Esophagus squamous epithelium (tissue), 5 donors: ENCODE measurements at regions not wholly inside any gene's neighbourhood (a gene's known extent, or its start where the extent isn't known, plus 50 kb on each side); places are given as distances from the start of the nearest gene placed in this dataset.

Experiments
- DNase-seq: peaks from one replicate; lab custom pipeline; 2025; lab: John Stamatoyannopoulos, UW
- H3K27ac ChIP-seq, 4 donors: fragments of 200-600 bp; sonication (generic); one replicate each; pipeline ENCODE4 v1.5.1; 2016 to 2019; ENCODE audit warnings: mild to moderate bottlenecking in 1 of 4
- H3K27me3 ChIP-seq, 4 donors: fragments of 200-600 bp; sonication (generic); 1 replicate in 3 of 4; 2 replicates in 1 of 4; pipeline versions ENCODE4 v1.5.1 to v1.6.0; 2017 to 2021; ENCODE audit warnings: antibody characterized with exemption in 1 of 4
- H3K36me3 ChIP-seq, 3 donors: fragments of 200-600 bp; sonication (generic); one replicate each; pipeline ENCODE4 v1.5.1; 2016 to 2019
- H3K4me1 ChIP-seq, 3 donors: fragments of 200-600 bp; sonication (generic); one replicate each; pipeline ENCODE4 v1.5.1; 2017 to 2019
- H3K4me3 ChIP-seq, 4 donors: fragments of 200-600 bp; sonication (generic); 1 replicate in 3 of 4; 2 replicates in 1 of 4; pipeline ENCODE4 v1.5.1; 2016 to 2019; ENCODE audit warnings: mild to moderate bottlenecking in 2 of 4, moderate library complexity in 1 of 4
- H3K9me3 ChIP-seq, 3 donors: fragments of 200-600 bp; sonication (generic); one replicate each; pipeline ENCODE4 v1.5.1; 2016 to 2019
- CTCF ChIP-seq, 6 experiments: fragments of 450-650 bp in 4 of 6; fragments of 200-600 bp in 2 of 6; sonication (generic) in 2 of 6; IDR thresholded peaks; one replicate each; pipeline ENCODE4 v1.5.1; 2016 to 2019; ENCODE audit warnings: antibody characterized with exemption in 6 of 6, mild to moderate bottlenecking in 4 of 6, moderate library complexity in 4 of 6
- POLR2A ChIP-seq, 4 donors: fragments of 450-650 bp; IDR thresholded peaks; one replicate each; pipeline ENCODE4 v1.6.1; 2017; ENCODE audit warnings: antibody characterized with exemption in 4 of 4, mild to moderate bottlenecking in 4 of 4, moderate library complexity in 3 of 4
- WGBS, 2 donors: methylation state at CpG; one replicate each; pipeline ENCODE4 v1.1.5; 2018; 5-methylcytosine and 5-hydroxymethylcytosine counted together
- intact Hi-C: fragments of 100-400 bp; cut with DNase I; formaldehyde crosslinking; loops from one replicate; pipeline ENCODE4 v1.15.0; 2022
- donor health status: DM: yes; HTN: yes; CAD: no.

GRCh38 chr9:12204512-12204911, 488.7 kb upstream of the TYRP1 start:
- 49 to 63% methylated on average over 4 of the region's 4 CpGs for WGBS, 2 donors
- Histone ChIP-seq H3K4me3 (no peak overlapping the region), H3K27me3 (no peaks in the 10 kb centered on the region), H3K9me3 (peaks cover 0 to 3% (median 0%) of the 10 kb centered on the region in 3 donors), H3K4me1 (no peaks in the 10 kb centered on the region), H3K27ac (no peak overlapping the region), H3K36me3 (no peaks in the 10 kb centered on the region)
- intact Hi-C loops = no loop called here
- TF ChIP-seq CTCF (IDR thresholded peaks at IDR 0.05) (no peak), POLR2A (IDR thresholded peaks at IDR 0.05) (no peak)
- DNase-seq = no peak

DNA sequence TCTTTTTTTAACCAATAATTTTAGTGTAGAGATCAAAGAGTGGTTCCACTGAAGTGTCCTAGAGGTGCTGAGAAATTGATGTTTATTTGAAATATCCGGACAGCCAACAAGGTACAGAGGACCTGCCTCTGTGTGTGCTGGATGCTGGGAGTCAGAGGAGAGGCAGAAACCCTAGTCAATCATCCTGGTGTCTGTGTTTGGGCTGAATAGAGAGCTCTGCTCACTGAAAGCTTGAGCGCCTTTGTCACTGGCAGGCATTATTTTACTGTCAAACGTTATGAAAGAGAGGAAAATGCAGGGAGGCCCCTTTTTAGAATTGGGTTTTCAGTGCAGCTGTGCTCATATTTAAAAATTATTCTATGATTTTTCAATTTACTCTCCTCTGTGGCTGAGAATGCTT, 480.3 kb upstream of the TYRP1 start:
- no peak for DNase-seq
- Histone ChIP-seq H3K27me3 (no peaks in the 10 kb centered on the region), H3K4me3 (no peak overlapping the region), H3K4me1 (no peaks in the 10 kb centered on the region), H3K9me3 (no peaks in the 10 kb centered on the region), H3K27ac (no peak overlapping the region), H3K36me3 (no peaks in the 10 kb centered on the region)
- intact Hi-C loops = no loop called here
- TF ChIP-seq POLR2A (IDR thresholded peaks at IDR 0.05) (no peak), CTCF (IDR thresholded peaks at IDR 0.05) (no peak)
- 27 to 37% methylated on average over 3 of the region's 3 CpGs for whole genome bisulfite sequencing, 2 donors

GRCh38 chr9:12221470-12221869, 471.7 kb upstream of the TYRP1 start:
- H3K36me3 ChIP-seq = no peaks in the 10 kb centered on the region
- WGBS, 2 donors = 4 to 18% methylated on average over 1 of the region's 1 CpG

DNA sequence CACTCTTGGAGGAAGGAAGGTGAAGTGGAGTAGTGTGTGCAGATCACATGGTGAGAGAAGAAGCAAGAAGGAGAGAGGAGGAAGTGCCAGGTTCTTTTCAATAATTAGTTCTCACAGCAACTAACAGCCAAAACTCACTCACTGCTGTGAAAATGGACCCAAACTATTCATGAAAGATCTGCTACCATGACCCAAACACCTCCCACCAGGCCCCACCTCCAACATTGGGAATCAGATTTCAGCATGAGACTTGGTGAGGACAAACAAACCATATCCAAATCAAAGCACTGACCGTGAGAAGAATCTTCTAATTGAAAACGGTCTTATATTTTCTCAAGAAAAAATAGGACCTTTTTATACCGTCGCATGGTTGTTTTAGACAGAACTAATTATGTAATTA, 468.7 kb upstream of the TYRP1 start:
- H3K36me3 ChIP-seq = no peaks in the 10 kb centered on the region
- no peak overlapping the region for H3K4me3 ChIP-seq
- H3K27ac ChIP-seq = no peak overlapping the region
- no peaks in the 10 kb centered on the region for H3K4me1 ChIP-seq
- no peaks in the 10 kb centered on the region for H3K9me3 ChIP-seq
- intact Hi-C loops = no loop called here
- no peak for TF ChIP-seq CTCF (IDR thresholded peaks at IDR 0.05)
- no peak for TF ChIP-seq POLR2A (IDR thresholded peaks at IDR 0.05)
- DNase-seq = no peak
- H3K27me3 ChIP-seq = no peaks in the 10 kb centered on the region
- WGBS, 2 donors = 46 to 56% methylated on average over 4 of the region's 4 CpGs

More at GRCh38 chr9:12221470-12221869, 471.7 kb upstream of the TYRP1 start:
- Histone ChIP-seq H3K4me3 (no peak overlapping the region), H3K27ac (no peak overlapping the region), H3K27me3 (no peaks in the 10 kb centered on the region), H3K9me3 (no peaks in the 10 kb centered on the region), H3K4me1 (no peaks in the 10 kb centered on the region)
- intact Hi-C loops = no loop called here
- TF ChIP-seq CTCF (IDR thresholded peaks at IDR 0.05) = no peak
- no peak for DNase-seq

- H3K4me3 ChIP-seq = no peak overlapping the region
- no peak for TF ChIP-seq POLR2A (IDR thresholded peaks at IDR 0.05)
- no peak for DNase-seq
- H3K36me3 ChIP-seq = no peaks in the 10 kb centered on the region
- peaks cover 0 to 8% (median 0%) of the 10 kb centered on the region in 3 donors for H3K9me3 ChIP-seq
- no peak overlapping the region for H3K27ac ChIP-seq
- no peaks in the 10 kb centered on the region for H3K27me3 ChIP-seq
- H3K4me1 ChIP-seq = no peaks in the 10 kb centered on the region
- intact Hi-C loops = no loop called here
- WGBS, 2 donors = 63 to 68% methylated on average over 1 of the region's 1 CpG
Observed at GRCh38 chr9:12230708-12231107, 462.5 kb upstream of the TYRP1 start.

DNA sequence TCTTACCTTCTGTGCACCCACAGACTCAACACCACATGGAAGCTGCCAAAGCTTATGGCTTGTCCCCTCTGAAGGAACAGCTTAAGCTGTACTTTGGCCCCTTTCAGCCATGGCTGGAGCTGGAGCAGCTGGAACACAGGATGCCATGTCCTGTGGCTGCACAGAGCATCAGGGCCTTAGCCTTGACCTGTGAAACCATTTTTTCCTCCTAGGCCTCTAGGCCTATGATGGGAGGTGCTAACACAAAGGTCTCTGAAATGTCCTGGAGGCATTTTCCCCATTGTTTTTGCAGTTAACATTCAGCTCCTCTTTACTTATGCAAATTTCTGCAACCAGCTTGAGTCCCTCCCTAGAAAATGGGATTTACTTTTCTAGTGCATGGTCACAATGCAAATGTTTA, 461.4 kb upstream of the TYRP1 start:
- TF ChIP-seq CTCF (IDR thresholded peaks at IDR 0.05) (no peak), POLR2A (IDR thresholded peaks at IDR 0.05) (no peak)
- no peak for DNase-seq
- Histone ChIP-seq H3K27ac (no peak overlapping the region), H3K27me3 (no peaks in the 10 kb centered on the region), H3K4me3 (no peak overlapping the region), H3K4me1 (no peaks in the 10 kb centered on the region), H3K36me3 (no peaks in the 10 kb centered on the region), H3K9me3 (peaks cover 0 to 8% (median 0%) of the 10 kb centered on the region in 3 donors)
- intact Hi-C loops = no loop called here
